HCT116 (cell line): ENCODE measurements at regions not wholly inside any gene's neighbourhood (a gene's known extent, or its start where the extent isn't known, plus 50 kb on each side); places are given as distances from the start of the nearest gene placed in this dataset.

Source experiments
- ATAC-seq: fragments of 200-7000 bp; cut with Tn5 transposase; 2 replicates; pipeline ENCODE4 v1.9.1; 2020; ENCODE audit warnings: mild to moderate bottlenecking, moderate library complexity
- BruUV-seq: library from RNA; stranded (reverse); fragments of 400-500 nt; replicated peaks from 2 replicates; lab custom pipeline; 2021; lab: Mats Ljungman, UMichigan
- CTCF ChIA-PET: fragments of 300-600 bp; sonication (Branson Sonifier 250); formaldehyde crosslinking; loops from one replicate; lab custom pipeline; 2021; ENCODE audit warnings: antibody characterized with exemption; lab: Charles Lee
- POLR2A ChIA-PET: fragments of 300-600, 350-600 bp; sonication (Branson Sonifier 250); formaldehyde crosslinking; loops from one replicate; lab custom pipeline; 2021; ENCODE audit warnings: antibody characterized with exemption; lab: Charles Lee
- RAD21 ChIA-PET, 2 experiments: fragments of 300-600 bp; sonication (Branson Sonifier 250); formaldehyde crosslinking; loops; one replicate each; lab custom pipeline; 2023; ENCODE audit warnings: low total read pairs in 2 of 2; ENCODE audit not compliant: uncharacterized antibody in 2 of 2, unreplicated experiment in 2 of 2, low non-redundant PET in 1 of 2; lab: Charles Lee
- DNase-seq: peaks from one replicate; pipeline ENCODE4 v3.0.0-alpha.2; 2010; ENCODE audit warnings: low read depth, low spot score
- H2AFZ ChIP-seq: fragments of 200-600 bp; shearing (Covaris generic), sonication (generic); 2 replicates; pipeline ENCODE4 v1.6.1; 2017; ENCODE audit warnings: low read depth, mixed run types, mixed read lengths, antibody characterized with exemption, low read length; ENCODE audit not compliant: poor library complexity, severe bottlenecking
- H3K27ac ChIP-seq: 2 replicates; pipeline ENCODE4 v1.5.1; 2012; ENCODE audit warnings: low read depth, low read length
- H3K27me3 ChIP-seq: fragments of 200-600 bp; sonication (generic); 2 replicates; pipeline ENCODE4 v1.6.1; 2016; ENCODE audit warnings: mixed run types, low read length, mixed read lengths; ENCODE audit not compliant: insufficient read depth
- H3K36me3 ChIP-seq, 2 experiments: fragments of 200-500 bp in 1 of 2; fragments of 200-600 bp in 1 of 2; sonication (Bioruptor generic) in 1 of 2; sonication (generic) in 1 of 2; 2 replicates each; pipeline versions ENCODE4 v1.5.1 to v1.6.1; 2014 to 2016; ENCODE audit warnings: low read length in 2 of 2, inconsistent platforms in 1 of 2, mixed read lengths in 1 of 2, mixed run types in 1 of 2; ENCODE audit not compliant: insufficient read depth in 2 of 2, control insufficient read depth in 1 of 2
- H3K4me1 ChIP-seq, 2 experiments: fragments of 200-600 bp in 1 of 2; sonication (generic) in 1 of 2; 2 replicates each; pipeline versions ENCODE4 v1.5.1 to v1.6.1; 2012 to 2017; ENCODE audit warnings: low read length in 2 of 2, inconsistent platforms in 1 of 2, mild to moderate bottlenecking in 1 of 2, mixed read lengths in 1 of 2, mixed run types in 1 of 2, moderate library complexity in 1 of 2; ENCODE audit not compliant: insufficient read depth in 2 of 2, control insufficient read depth in 1 of 2
- H3K4me2 ChIP-seq: fragments of 200-600 bp; sonication (generic); 2 replicates; pipeline ENCODE4 v1.6.1; 2017; ENCODE audit warnings: mixed run types, low read length, mixed read lengths
- H3K4me3 ChIP-seq, 2 experiments: fragments of 200-600 bp in 1 of 2; sonication (generic) in 1 of 2; replicated peaks in 1 of 2; 2 replicates each; pipeline ENCODE4 v1.5.1; 2011 to 2016; ENCODE audit warnings: low read length in 2 of 2, control low read depth in 1 of 2, low read depth in 1 of 2, mild to moderate bottlenecking in 1 of 2, mixed read lengths in 1 of 2, mixed run types in 1 of 2
- H3K79me2 ChIP-seq: fragments of 200-600 bp; sonication (generic); 2 replicates; pipeline ENCODE4 v1.6.1; 2017; ENCODE audit warnings: mild to moderate bottlenecking, mixed run types, low read length, moderate library complexity, mixed read lengths; ENCODE audit not compliant: insufficient read depth
- H3K9ac ChIP-seq: fragments of 200-600 bp; sonication (generic); 2 replicates; pipeline ENCODE4 v1.6.1; 2016; ENCODE audit warnings: low read length, mixed read lengths
- H3K9me2 ChIP-seq: fragments of 200-600 bp; sonication (generic), shearing (Covaris generic); 2 replicates; pipeline ENCODE4 v1.6.1; 2017; ENCODE audit warnings: mixed run types, mild to moderate bottlenecking, moderate library complexity; ENCODE audit not compliant: insufficient read depth
- H3K9me3 ChIP-seq, 2 experiments: fragments of 200-500 bp in 1 of 2; fragments of 200-600 bp in 1 of 2; sonication (Bioruptor generic) in 1 of 2; sonication (generic) in 1 of 2; 2 replicates each; pipeline ENCODE4 v1.6.1; 2014 to 2017; ENCODE audit warnings: low read length in 2 of 2, mixed read lengths in 2 of 2, inconsistent platforms in 1 of 2, low read depth in 1 of 2, mild to moderate bottlenecking in 1 of 2, mixed run types in 1 of 2, moderate library complexity in 1 of 2; ENCODE audit not compliant: control insufficient read depth in 1 of 2, insufficient read depth in 1 of 2
- H4K20me1 ChIP-seq: fragments of 200-600 bp; sonication (generic), shearing (Covaris generic); 2 replicates; pipeline ENCODE4 v1.6.1; 2017; ENCODE audit warnings: mixed run types, mild to moderate bottlenecking, moderate library complexity; ENCODE audit not compliant: insufficient read depth
- CBX3 ChIP-seq: IDR thresholded peaks from 2 replicates; pipeline ENCODE4 v1.6.1; 2012; ENCODE audit warnings: low read depth
- CEBPB ChIP-seq: IDR thresholded peaks from 2 replicates; pipeline ENCODE4 v1.6.1; 2012; ENCODE audit warnings: low read depth
- EGR1 ChIP-seq: IDR thresholded peaks from 2 replicates; pipeline ENCODE4 v1.6.1; 2012; ENCODE audit warnings: low read depth
- ELF1 ChIP-seq: IDR thresholded peaks from 2 replicates; pipeline ENCODE4 v1.6.1; 2012; ENCODE audit warnings: low read depth, borderline replicate concordance
- EZH2 ChIP-seq: fragments of 200-600 bp; sonication (generic); IDR thresholded peaks from 2 replicates; pipeline ENCODE4 v1.6.1; 2017; ENCODE audit warnings: antibody characterized with exemption, mixed run types
- EZH2phosphoT487 ChIP-seq: fragments of 200-600 bp; IDR thresholded peaks from 2 replicates; pipeline ENCODE4 v1.6.1; 2018; ENCODE audit warnings: antibody characterized with exemption, borderline replicate concordance
- JUND ChIP-seq: IDR thresholded peaks from 2 replicates; pipeline ENCODE4 v1.6.1; 2012
- MAX ChIP-seq: IDR thresholded peaks from 2 replicates; pipeline ENCODE4 v1.6.1; 2012
- POLR2AphosphoS5 ChIP-seq: IDR thresholded peaks from 2 replicates; pipeline ENCODE4 v1.6.1; 2011; ENCODE audit warnings: mild to moderate bottlenecking, low read depth, low read length, moderate library complexity
- RAD21 ChIP-seq: IDR thresholded peaks from 2 replicates; pipeline ENCODE4 v1.6.1; 2012; ENCODE audit warnings: low read depth, mild to moderate bottlenecking
- SIN3A ChIP-seq: IDR thresholded peaks from 2 replicates; pipeline ENCODE4 v1.6.1; 2012; ENCODE audit warnings: low read depth
- SP1 ChIP-seq: IDR thresholded peaks from 2 replicates; pipeline ENCODE4 v1.6.1; 2012; ENCODE audit warnings: low read depth
- SRF ChIP-seq: IDR thresholded peaks from 2 replicates; pipeline ENCODE4 v1.6.1; 2012; ENCODE audit warnings: low read depth
- TCF7L2 ChIP-seq: IDR thresholded peaks from 2 replicates; pipeline ENCODE4 v1.7.0; 2011; ENCODE audit warnings: borderline replicate concordance, inconsistent platforms; ENCODE audit not compliant: insufficient read depth, insufficient read length; ENCODE audit errors: extremely low read depth
- intact Hi-C: fragments of 100-400 bp; cut with micrococcal nuclease; formaldehyde crosslinking; loops from 2 replicates; pipeline ENCODE4 v1.10.0; 2022
- TF ChIP-seq, protein P1 (sequence below): IDR thresholded peaks from 2 replicates; pipeline ENCODE4 v1.6.1; 2012
- TF ChIP-seq, protein P2 (sequence below), 3 experiments: fragments of 200-600 bp in 1 of 3; sonication (generic) in 1 of 3; IDR thresholded peaks in 2 of 3; conservative IDR thresholded peaks in 1 of 3; 2 replicates each; pipeline ENCODE4 v1.5.1; 2012 to 2017; ENCODE audit warnings: low read depth in 2 of 3, low read length in 2 of 3, antibody characterized with exemption in 1 of 3, borderline replicate concordance in 1 of 3, control low read depth in 1 of 3, mild to moderate bottlenecking in 1 of 3, mixed read lengths in 1 of 3, mixed run types in 1 of 3, moderate library complexity in 1 of 3; ENCODE audit not compliant: insufficient read depth in 1 of 3
- TF ChIP-seq, protein P3 (sequence below): IDR thresholded peaks from 2 replicates; pipeline ENCODE4 v1.6.1; 2012; ENCODE audit warnings: low read depth

DNA sequence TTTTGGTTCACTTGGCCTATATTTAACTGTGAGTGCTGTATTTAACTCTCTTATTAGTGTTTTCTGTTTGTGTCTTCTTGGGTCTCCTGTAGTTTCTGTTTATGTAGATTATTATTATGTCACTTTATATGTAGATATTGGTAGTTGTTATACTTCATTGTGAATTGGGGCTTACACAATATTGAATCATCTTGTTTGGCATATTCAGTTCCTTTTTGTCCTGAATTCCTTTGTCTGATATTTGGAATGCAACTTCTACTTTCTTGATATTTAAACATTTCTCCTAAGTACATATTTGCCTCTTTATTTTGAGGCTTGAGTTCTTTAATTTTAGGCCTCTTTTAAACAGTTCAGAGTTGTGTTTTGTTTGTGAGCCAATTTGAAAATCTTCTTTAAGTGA is 544.8 kb upstream of the ADGRL3 start:
- ATAC-seq (no peak), DNase-seq (no peak)
- H3K4me2 ChIP-seq: no peak overlapping the region
- H3K36me3 ChIP-seq: no peaks in the 10 kb centered on the region
- no peak overlapping the region for H3K27ac ChIP-seq
- no peak overlapping the region for H2AFZ ChIP-seq
- no TSS peak for BruUV-seq
- no peak overlapping the region for H3K9ac ChIP-seq
- H3K27me3 ChIP-seq: no peaks in the 10 kb centered on the region
- CTCF ChIA-PET: no interaction called here
- intact Hi-C loops: no loop called here
- POLR2A ChIA-PET: no interaction called here
- no peak overlapping the region for H3K4me3 ChIP-seq
- no peaks in the 10 kb centered on the region for H3K9me2 ChIP-seq
- no peaks in the 10 kb centered on the region for H3K4me1 ChIP-seq
- H3K79me2 ChIP-seq: no peaks in the 10 kb centered on the region
- no peaks in the 10 kb centered on the region for H4K20me1 ChIP-seq
- RAD21 ChIA-PET: no interaction called here
- TF ChIP-seq CBX3: no peak
- TF ChIP-seq, protein P1, sequence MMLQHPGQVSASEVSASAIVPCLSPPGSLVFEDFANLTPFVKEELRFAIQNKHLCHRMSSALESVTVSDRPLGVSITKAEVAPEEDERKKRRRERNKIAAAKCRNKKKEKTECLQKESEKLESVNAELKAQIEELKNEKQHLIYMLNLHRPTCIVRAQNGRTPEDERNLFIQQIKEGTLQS: no peak
- TF ChIP-seq SRF: no peak
- TF ChIP-seq, all 23 proteins: peak for 0
- H3K9me3 ChIP-seq: peaks cover 0 to 20% of the 10 kb centered on the region in 2 experiments; a peak in 3 of 4 replicates

GRCh38 chr4:60656171-60656570 is 544.0 kb upstream of the ADGRL3 start:
- H2AFZ ChIP-seq: no peak overlapping the region
- no peak overlapping the region for H3K9ac ChIP-seq
- H3K9me2 ChIP-seq: no peaks in the 10 kb centered on the region
- H3K9me3 ChIP-seq: peaks cover 0 to 20% of the 10 kb centered on the region in 2 experiments; a peak in 3 of 4 replicates
- no peak for TF ChIP-seq MAX
- no peak for TF ChIP-seq SRF
- TF ChIP-seq EGR1: no peak
- TF ChIP-seq, protein P2, sequence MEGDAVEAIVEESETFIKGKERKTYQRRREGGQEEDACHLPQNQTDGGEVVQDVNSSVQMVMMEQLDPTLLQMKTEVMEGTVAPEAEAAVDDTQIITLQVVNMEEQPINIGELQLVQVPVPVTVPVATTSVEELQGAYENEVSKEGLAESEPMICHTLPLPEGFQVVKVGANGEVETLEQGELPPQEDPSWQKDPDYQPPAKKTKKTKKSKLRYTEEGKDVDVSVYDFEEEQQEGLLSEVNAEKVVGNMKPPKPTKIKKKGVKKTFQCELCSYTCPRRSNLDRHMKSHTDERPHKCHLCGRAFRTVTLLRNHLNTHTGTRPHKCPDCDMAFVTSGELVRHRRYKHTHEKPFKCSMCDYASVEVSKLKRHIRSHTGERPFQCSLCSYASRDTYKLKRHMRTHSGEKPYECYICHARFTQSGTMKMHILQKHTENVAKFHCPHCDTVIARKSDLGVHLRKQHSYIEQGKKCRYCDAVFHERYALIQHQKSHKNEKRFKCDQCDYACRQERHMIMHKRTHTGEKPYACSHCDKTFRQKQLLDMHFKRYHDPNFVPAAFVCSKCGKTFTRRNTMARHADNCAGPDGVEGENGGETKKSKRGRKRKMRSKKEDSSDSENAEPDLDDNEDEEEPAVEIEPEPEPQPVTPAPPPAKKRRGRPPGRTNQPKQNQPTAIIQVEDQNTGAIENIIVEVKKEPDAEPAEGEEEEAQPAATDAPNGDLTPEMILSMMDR (IDR thresholded peaks at IDR 0.05 in 2 of 3, conservative IDR thresholded peaks at IDR 0.05 in 1 of 3; ENCODE audit: borderline replicate concordance in 1 of 3, insufficient read depth in 1 of 3, low read depth in 2 of 3, low read length in 2 of 3): no peak
- no peak for TF ChIP-seq SP1
- TF ChIP-seq EZH2phosphoT487: no peak
- TF ChIP-seq RAD21: no peak
- no peak for TF ChIP-seq JUND
- TF ChIP-seq, protein P3, sequence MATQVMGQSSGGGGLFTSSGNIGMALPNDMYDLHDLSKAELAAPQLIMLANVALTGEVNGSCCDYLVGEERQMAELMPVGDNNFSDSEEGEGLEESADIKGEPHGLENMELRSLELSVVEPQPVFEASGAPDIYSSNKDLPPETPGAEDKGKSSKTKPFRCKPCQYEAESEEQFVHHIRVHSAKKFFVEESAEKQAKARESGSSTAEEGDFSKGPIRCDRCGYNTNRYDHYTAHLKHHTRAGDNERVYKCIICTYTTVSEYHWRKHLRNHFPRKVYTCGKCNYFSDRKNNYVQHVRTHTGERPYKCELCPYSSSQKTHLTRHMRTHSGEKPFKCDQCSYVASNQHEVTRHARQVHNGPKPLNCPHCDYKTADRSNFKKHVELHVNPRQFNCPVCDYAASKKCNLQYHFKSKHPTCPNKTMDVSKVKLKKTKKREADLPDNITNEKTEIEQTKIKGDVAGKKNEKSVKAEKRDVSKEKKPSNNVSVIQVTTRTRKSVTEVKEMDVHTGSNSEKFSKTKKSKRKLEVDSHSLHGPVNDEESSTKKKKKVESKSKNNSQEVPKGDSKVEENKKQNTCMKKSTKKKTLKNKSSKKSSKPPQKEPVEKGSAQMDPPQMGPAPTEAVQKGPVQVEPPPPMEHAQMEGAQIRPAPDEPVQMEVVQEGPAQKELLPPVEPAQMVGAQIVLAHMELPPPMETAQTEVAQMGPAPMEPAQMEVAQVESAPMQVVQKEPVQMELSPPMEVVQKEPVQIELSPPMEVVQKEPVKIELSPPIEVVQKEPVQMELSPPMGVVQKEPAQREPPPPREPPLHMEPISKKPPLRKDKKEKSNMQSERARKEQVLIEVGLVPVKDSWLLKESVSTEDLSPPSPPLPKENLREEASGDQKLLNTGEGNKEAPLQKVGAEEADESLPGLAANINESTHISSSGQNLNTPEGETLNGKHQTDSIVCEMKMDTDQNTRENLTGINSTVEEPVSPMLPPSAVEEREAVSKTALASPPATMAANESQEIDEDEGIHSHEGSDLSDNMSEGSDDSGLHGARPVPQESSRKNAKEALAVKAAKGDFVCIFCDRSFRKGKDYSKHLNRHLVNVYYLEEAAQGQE: no peak
- TF ChIP-seq CEBPB: no peak
- no peak for TF ChIP-seq ELF1
- TF ChIP-seq POLR2AphosphoS5: no peak
- no peak for TF ChIP-seq EZH2
- no peak for TF ChIP-seq SIN3A
- no peak for TF ChIP-seq TCF7L2
- TF ChIP-seq, all 23 proteins: peak for 0
- CTCF ChIA-PET: no interaction called here
- no peaks in the 10 kb centered on the region for H3K4me1 ChIP-seq
- POLR2A ChIA-PET: no interaction called here
- H3K27me3 ChIP-seq: no peaks in the 10 kb centered on the region
- no peak overlapping the region for H3K4me3 ChIP-seq
- BruUV-seq: no TSS peak
- no peaks in the 10 kb centered on the region for H4K20me1 ChIP-seq
- no peaks in the 10 kb centered on the region for H3K36me3 ChIP-seq
- intact Hi-C loops: no loop called here
- RAD21 ChIA-PET: no interaction called here
- H3K79me2 ChIP-seq: no peaks in the 10 kb centered on the region
- DNase-seq (no peak), ATAC-seq (no peak)
- H3K4me2 ChIP-seq: no peak overlapping the region
- no peak overlapping the region for H3K27ac ChIP-seq
